Stimulated activated CD8-positive, alpha-beta memory T cell treated with anti-CD3 and anti-CD28 coated beads, Interleukin-7, amount 100 ng/mL, for 1 hour (primary cell): ENCODE measurements at regions not wholly inside any gene's neighbourhood (a gene's known extent, or its start where the extent isn't known, plus 50 kb on each side); places are given as distances from the start of the nearest gene placed in this dataset.

Source experiments
- DNase-seq, 2 donors: peaks; one replicate each; pipeline ENCODE4 v3.0.0-alpha.2; 2020; ENCODE audit warnings: low read depth in 2 of 2

GRCh38 chr2:194271293-194271961 lies 1385.6 kb upstream of the SLC39A10 start:
- DNase-seq, result no peak

- DNase-seq, result no peak
Measured at GRCh38 chr2:194270648-194271047, 1386.4 kb upstream of the SLC39A10 start.

- DNase-seq, result no peak
Measured at GRCh38 chr2:194264586-194264985, 1392.4 kb upstream of the SLC39A10 start.

GRCh38 chr2:194260185-194260584 lies 1396.8 kb upstream of the SLC39A10 start:
- no peak for DNase-seq

GRCh38 chr2:194257095-194257494 lies 1399.9 kb upstream of the SLC39A10 start:
- no peak for DNase-seq

- DNase-seq, result no peak
Measured at GRCh38 chr2:194253528-194254259, 1403.3 kb upstream of the SLC39A10 start.

- no peak for DNase-seq
Measured at GRCh38 chr2:194252127-194252526, 1404.9 kb upstream of the SLC39A10 start.

- no peak for DNase-seq
Measured at GRCh38 chr2:194232600-194232999, 1424.4 kb upstream of the SLC39A10 start.

- no peak for DNase-seq
Measured at GRCh38 chr2:194223218-194223617, 1433.8 kb upstream of the SLC39A10 start.

- DNase-seq, result no peak
Measured at GRCh38 chr2:194214192-194214591, 1442.8 kb upstream of the SLC39A10 start.

GRCh38 chr2:194205568-194206227 lies 1451.3 kb upstream of the SLC39A10 start:
- DNase-seq, result no peak

- DNase-seq, result no peak
Measured at GRCh38 chr2:194203898-194204297, 1453.1 kb upstream of the SLC39A10 start.

- no peak for DNase-seq
Measured at GRCh38 chr2:194182888-194183287, 1474.1 kb upstream of the SLC39A10 start.

GRCh38 chr2:194176134-194176533 lies 1480.9 kb upstream of the SLC39A10 start:
- DNase-seq, result no peak

GRCh38 chr2:194166818-194167217 lies 1490.2 kb upstream of the SLC39A10 start:
- DNase-seq, result no peak

- no peak for DNase-seq
Measured at GRCh38 chr2:194155431-194155830, 1501.6 kb upstream of the SLC39A10 start.

- no peak for DNase-seq
Measured at GRCh38 chr2:194151231-194151630, 1505.8 kb upstream of the SLC39A10 start.

- DNase-seq, result no peak
Measured at GRCh38 chr2:194135463-194135862, 1521.6 kb upstream of the SLC39A10 start.

- DNase-seq, result no peak
Measured at GRCh38 chr2:194128810-194129209, 1528.2 kb upstream of the SLC39A10 start.

GRCh38 chr2:194126418-194126817 lies 1530.6 kb upstream of the SLC39A10 start:
- DNase-seq, result no peak

- DNase-seq, result no peak
Measured at GRCh38 chr2:194116861-194117260, 1540.2 kb upstream of the SLC39A10 start.

- DNase-seq, result no peak
Measured at GRCh38 chr2:194105358-194105757, 1551.7 kb upstream of the SLC39A10 start.

GRCh38 chr2:194104687-194105086 lies 1552.3 kb upstream of the SLC39A10 start:
- no peak for DNase-seq
